Limb (tissue), 2 donors: ENCODE measurements at regions not wholly inside any gene's neighbourhood (a gene's known extent, or its start where the extent isn't known, plus 50 kb on each side); places are given as distances from the start of the nearest gene placed in this dataset.
A peak's percentile ranks its signal among the peaks of the same experiment; 100 is the strongest.

Source experiments
- DNase-seq, 2 donors: peaks; one replicate each; pipeline ENCODE4 v3.0.0-alpha.2; 2016; ENCODE audit errors: extremely low spot score in 2 of 2

DNA sequence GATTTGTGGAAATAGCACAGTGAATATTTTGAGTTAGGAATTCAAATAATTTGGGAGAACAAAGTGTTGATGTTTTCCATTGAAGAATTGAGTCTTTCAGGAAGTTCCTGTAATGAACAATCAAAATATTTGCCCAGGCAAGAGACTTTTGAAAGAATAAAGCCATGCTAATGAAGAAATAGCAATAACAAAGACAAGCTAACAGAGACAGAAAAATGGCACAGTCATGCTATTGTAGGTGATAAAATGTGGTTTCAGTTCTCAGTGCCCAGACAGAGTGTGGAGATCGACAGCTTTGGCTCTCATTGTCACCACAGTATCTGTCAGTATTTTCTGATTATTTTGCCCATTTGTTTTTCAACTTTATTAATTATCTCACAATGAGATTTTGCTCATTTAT, 490.8 kb upstream of the PIK3C3 start:
- DNase-seq = no peak

DNA sequence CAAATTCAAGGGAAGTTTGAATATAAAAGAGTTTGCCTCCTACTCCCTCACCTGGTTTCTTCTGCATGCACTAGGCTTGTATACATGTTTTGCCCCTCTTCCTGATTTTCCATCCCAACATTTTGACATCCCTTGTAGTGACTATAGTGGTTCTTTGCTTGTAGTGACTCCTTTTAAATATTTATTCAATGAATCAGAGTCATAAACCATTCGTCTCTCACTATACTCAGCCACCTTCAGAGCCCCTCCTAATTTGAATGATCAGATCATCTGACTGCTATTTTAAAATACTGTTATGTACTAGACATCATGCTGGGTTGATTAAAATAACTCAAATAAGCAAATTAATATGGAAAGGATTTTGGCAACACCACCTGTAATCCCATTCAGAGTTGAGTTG, 492.1 kb upstream of the PIK3C3 start:
- DNase-seq = no peak

DNA sequence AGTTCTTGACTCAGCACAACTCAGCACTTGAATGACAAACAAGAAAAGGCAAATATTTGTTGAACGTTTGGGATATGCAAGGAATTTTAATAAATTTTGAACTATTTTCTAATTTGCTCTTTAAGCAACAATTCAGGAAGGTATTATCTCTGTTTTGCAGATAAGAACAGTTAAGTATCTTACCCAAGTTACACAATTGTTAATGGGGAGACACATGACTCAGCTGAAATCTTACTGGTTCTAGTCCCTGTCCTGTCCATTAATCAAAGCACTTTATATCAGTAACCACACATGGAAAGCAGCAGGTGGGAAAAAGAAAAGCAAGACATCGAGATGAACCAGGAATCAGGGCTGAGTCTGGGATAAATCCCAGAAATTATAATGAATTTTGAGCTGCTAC, 493.9 kb upstream of the PIK3C3 start:
- no peak for DNase-seq

DNA sequence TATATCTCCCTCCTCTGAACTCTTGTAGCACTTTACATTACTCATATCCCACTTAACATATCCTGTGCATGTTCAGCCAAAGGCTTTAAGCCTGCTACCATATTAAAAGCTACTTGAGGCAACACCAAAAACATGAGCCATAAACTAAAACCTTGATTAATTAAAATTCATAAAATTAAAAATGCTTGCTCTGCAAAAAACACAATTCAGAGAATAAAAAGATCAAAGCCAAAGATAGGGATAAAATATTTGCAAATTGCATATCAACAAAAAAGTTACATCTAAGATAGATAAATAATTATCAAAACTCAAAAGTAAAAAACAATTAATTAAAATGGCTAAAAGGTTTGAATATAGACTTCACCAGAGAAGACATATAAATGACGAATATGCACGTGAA, 495.4 kb upstream of the PIK3C3 start:
- DNase-seq = no peak

DNA sequence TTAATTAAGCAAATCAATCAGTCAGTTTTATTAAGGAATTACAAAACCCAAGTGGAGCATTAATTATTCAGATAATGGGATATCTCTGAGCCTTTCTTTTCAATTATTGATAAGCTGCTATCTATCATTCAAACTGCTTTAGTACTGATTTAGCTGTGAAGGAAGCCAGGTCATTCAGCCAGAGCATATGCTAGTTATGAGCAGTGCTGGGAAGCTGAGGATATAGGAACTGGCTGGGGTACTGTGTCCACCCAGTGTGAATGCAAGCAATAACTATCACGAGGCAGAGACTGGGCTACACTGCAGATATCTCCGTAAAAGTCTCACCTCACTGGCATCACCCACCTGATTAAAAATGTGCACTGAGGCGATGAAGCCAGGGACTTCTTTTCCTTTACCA, 496.7 kb upstream of the PIK3C3 start:
- DNase-seq = no peak

DNA sequence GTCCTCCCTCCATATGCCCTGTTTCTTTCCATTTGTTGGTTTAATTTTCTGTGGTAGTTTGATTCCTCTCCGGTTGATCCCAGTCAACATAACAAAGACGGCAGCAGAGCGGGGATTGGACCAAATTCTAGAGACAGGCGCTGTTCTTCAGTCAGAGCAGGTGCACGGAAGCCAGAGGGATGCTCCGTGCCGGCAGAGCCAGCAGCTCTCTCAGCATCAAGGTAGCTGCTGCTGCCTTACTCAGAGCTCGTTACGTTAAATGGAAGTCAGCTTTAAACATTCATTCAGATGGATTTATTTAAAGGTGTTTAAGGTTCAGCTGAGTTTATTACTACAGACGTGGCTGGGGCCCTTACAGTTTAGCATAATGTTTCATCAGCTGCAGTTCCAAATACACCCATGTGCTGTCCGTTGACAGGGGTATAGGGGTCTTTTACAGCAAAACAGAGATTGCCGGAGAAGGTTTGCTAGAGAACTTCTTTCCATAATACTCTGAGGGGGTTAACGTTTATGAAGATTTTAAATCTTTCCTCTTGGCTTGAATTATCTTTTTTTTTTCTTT, 497.2 kb upstream of the PIK3C3 start:
- DNase-seq = no peak

DNA sequence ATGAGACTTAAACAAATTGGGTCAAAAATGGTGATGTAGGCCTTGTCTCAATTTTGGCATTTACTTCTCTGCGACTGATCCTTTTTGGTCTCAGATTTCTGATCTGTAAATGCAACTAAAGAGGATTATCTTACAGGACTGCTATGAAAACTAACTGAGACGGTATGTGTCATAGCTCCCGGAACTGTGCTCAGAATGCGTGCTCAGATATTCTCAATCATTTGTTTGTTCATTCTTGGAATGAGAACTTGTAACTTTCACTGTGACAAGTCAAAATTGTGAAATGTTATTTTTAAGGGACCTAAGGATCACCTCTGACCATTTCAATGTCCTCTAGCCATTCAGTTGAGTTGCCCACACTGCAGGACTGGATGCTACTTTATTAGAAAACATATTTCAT, 498.2 kb upstream of the PIK3C3 start:
- no peak for DNase-seq

DNA sequence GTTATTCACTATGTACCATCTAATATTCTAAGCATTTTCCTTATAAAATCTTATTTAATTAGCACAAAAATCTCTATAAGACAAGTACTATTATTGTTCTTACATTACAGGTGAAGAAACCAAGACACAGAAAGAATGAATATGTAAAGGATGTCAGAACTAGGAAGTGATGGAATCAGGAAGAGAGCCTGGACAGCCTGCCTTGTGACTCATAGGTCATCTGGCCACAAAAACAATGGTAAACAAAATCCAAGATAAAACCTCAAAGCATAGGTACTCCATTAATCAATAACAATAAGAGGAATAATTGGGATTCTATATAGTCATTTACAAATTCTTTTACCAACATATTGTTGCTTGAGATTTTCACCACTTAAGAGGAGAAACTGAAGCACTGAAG, 505.4 kb upstream of the PIK3C3 start:
- DNase-seq = no peak

DNA sequence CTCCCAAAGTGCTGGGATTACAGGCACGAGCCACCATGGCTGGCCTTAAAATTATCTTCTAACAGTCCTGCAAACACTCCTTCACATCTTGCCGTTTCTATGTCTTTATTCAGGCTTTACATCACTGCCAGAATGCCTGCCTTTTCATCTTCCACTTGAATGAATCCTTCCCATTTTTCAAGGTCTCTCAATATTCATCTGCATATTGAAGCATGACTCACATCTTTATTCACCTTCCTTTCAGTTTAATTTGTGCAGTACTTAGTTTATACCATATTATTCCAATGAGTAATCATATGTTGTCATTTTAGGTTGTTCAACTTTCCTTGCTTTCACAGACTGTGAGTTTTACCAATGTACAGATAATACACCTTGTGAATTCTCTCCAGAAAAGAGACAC, 510.1 kb upstream of the PIK3C3 start:
- DNase-seq = no peak

DNA sequence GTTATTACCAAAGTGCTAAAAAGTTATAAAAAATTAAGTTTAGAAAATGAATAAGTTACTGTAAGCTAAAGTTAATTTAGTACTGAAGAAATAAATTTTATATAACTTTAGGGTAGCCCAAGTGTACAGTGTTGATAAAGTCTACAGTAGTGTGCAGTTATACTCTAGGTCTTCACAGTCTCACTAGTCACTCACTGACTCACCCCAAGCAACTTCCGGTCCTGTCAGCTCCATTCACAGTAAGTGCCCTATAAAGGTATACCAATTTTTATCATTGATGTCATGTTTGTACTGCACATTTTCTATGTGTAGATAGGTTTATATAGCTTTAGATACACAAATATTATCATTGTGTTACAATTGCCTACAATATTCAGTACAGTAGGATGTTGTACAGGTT, 518.3 kb upstream of the PIK3C3 start:
- no peak for DNase-seq

DNA sequence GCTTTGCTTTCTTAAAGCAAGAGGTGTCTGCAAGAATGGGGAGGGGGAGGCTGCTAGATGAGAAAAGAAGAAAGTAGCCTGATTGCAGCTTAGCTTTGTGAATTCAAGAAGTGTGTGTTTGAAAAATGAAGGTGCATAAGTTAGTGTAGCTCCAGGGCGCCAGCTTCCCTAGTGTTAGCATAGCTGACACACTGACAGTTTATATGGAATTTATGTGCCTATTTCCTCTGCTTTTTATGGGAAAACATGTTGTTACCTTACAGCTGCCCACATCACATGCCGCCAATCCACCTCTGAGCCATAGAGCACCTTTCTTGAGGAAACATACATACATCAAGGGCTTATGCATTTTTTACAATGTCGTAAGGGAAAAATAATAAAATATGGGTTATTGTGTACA, 536.4 kb upstream of the PIK3C3 start:
- DNase-seq = no peak

DNA sequence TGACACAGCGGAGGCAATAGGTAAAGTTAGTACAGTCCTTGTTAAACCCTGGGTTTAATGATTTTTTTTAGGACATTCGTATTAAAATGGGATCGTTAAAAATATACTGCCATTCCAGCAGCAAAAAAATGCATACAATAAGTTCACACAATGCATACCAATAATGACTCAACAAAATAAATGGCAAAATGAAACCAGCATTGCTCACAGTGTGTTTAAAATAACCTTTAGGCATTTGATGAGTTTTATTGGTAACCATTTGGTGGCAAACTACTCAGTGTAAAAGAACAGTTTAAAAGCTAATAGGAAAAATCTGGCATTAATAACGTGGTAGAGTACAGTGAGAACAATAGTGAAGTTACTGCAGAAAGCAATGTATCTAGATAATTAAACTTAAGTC, 539.0 kb upstream of the PIK3C3 start:
- no peak for DNase-seq

DNA sequence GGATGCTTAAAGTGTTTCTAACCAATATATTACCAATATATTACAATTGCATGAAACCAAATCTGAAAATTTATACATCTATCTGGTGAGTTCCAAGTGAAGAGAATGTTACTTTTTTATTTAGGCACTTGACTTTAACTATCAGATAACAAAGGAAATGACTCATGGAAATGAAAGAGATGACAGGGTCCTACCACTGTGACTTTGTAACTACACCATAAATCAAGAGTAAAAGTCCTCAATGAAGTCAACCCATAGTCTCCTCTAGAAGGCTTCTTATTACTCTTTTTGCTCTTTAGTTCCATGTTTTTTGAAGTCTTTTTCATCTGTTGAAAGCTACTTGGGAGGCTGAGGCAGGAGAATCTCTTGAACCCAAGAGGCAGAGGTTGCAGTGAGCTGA, 545.0 kb upstream of the PIK3C3 start:
- no peak for DNase-seq

DNA sequence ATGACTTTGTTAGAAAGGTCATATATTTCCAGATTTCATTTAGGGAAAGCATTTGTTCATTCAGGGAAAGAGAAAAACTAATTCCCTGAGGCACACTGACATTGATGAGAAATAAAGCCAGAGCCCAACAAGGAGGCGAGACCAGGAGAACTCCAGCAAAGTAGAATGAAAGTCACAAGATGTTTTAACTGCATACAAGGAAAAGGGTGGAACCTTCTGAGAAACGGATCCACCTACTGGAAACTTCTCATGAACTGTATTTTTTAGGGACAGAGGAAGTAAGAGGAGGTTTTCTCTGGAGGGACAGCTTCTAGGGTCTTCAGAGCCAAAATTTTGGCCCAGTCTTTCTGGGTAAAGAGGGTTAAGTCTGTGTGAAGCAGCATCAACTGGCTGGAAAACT, 548.2 kb upstream of the PIK3C3 start:
- DNase-seq = no peak

DNA sequence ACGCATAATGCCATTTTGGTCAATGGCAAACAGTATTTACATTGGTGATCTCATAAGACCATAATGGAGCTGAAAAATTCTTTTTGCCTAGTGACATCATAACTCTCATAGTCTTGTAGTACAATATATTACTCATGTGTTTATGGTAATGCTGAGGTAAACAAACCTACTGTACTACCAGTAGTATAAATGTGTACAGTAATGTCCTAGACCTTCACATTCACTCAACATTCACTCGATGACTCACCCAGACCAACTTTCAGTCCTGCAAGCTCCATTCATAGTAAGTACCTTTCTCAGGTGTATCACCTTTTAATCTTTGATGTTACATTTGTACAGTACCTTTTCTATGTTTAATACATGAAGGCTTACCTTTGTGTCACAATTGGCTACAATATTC, 558.2 kb upstream of the PIK3C3 start:
- no peak for DNase-seq

DNA sequence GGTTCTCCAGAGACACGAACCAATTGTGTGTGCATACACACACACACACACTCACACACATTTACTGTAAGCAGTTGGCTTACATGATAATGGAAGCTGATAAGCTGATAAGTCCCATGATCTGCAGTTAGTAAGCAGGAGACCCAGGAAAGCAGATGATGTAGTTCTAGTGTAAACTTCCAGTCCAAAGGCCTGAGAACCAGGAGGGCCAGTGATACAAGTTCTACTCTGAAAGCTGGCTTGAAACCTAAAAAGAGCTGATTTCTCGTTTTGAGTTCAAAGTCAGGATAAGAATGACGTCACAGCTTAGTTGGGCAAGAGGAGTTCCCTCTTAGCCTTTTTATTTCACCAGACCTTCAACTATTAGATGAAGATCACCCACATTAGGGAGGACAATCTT, 558.8 kb upstream of the PIK3C3 start:
- no peak for DNase-seq

DNA sequence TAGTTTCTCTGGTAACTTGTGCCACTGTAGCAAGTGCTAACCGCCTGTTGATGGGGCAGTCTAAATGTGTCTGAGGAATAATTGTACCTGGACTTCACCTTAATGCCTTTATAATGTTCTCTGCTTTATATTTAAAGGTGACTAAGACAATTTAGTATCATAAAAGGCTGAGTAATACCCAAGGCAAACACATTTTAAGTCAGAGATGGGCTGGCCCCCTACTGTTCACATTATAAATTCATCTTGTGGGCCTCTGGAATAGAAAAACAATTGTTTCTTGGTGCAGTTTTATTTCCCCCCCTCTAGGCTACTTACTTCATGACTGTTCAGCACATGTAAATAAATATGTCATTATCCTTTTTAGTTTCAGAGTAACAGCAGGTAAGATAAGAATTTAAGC, 559.3 kb upstream of the PIK3C3 start:
- no peak for DNase-seq

DNA sequence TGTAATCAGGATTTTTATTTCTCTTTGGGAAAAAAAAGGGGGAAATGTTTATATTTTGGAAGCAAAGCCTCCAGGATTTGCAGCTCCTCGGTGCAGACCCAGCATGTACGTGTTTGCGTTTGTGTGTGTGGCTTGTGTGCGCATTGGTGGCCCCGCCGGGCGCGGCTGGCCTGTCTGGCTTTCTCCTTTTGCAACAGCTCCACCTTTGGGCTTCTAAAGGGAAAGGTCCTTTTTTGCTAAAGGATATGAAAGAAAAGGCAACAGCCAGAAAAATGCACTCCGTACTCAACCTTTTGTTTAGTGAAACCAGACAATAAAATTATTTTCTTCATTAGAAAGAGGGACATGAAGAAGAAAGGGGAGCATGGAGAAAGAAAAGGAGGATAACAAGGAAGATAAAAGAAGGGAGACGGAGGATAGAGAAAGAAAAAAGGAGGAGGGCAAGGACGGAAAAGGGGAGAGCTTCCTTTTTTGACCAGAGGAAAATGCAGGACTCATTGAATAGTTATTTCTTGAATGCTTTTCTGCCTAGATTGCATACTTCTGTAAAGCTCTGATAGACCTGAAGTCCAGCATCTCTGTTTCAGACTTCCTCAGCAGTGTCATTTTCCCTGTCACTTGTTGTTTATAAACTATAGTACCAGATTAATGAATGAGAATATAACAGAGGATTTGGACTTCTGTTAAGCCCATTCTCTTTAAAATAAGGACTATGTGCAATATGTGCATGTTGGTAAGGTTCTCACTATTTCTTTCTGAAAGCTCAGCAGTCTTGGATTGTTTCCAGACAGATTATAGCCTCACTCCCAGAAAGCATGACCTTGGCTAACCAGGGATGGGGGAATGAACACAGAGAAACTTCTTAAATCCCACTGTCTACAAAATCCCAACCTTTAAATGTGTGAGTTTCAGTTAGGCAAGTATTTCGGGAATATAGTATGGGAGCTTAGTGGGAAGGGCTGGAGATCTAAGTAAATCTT, 563.1 kb upstream of the PIK3C3 start:
- DNase-seq = peak; percentile 77 to 79

DNA sequence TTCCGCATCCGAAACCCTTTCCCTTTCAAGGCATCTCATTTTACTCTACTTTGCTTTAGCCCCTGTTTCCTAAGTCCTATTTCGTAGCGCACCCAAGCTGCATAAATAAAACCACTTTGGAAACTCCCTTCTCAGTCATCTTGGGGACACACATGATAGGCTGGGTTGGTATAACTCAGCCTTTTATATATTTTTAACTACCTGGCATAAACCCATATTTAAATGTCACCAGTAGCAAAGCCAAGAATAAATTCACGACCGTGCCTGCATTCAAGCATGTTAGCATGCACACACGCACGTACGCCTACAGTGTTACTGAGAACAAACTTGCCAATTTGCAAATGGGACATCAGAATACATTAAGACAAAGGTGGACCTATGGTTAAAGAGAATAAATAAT, 564.7 kb upstream of the PIK3C3 start:
- peak in 1 of 2 donors; percentile 14 for DNase-seq

DNA sequence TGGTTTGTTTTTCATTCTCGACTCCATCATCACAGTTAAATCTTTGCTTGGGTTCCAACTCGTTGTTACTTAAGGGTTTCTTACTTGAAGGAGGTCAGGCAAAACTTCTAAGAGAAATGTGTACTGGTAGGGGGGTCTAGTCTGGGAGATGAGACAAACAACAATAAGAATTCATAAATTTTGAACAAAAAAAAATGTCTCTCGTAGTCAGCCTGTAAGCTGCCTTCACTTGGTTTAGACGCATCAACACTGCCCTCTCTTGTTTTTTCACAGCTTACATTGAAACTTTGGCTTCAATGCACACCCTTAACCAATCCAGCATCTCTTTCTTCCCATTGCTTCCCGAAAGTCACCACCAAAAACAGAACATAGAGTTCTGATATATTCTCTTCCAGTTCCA, 576.4 kb upstream of the PIK3C3 start:
- peak in 1 of 2 donors; percentile 54 for DNase-seq

DNA sequence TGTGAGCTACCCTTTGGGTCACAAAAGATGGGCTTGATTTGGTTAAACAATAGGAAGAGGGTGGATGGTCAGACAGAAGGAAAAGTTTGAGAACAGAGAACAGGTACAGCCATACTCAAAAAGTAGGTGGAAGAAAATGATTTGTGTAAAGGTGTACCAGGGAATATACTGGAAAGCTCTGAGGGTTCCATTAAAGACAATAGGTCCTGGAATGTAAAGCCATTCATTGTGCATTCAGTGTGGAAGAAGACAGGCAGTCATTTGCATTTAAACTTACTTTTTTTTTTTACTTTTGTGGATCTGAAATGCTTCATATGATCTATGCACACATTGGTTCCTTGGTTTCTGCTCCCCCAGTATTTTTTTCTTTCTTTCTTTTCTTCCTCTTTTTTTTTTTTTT, 581.4 kb upstream of the PIK3C3 start:
- no peak for DNase-seq

DNA sequence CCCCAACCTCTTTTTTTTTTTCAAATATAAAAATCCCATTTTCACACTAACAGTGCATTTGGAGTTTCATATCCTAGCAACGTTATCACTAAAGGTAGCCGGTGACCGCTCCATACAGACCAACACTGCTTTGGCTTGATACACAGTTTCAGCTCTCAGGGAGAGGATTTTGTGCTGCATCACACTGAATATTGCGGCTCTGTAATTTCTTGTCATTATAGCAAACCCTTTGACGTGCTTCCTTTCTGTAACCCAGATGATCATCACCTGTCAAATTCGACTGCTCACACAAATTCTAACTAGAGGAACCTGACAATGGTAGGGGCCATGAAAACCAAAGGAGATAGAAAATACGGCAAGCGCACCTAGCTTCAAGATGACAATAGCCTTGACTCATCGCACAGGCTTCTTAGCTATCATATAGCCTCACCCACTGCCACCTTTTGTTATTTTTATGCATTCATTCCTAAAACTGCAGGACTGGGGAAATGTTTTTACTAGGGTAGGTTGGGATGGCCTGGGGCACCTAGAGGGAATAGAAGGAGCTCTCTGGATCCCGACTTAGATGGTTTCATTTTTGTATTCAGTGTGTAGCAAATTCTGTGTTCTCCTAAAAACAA, 582.9 kb upstream of the PIK3C3 start:
- no peak for DNase-seq
